HCT116 (cell line): ENCODE measurements at regions not wholly inside any gene's neighbourhood (a gene's known extent, or its start where the extent isn't known, plus 50 kb on each side); places are given as distances from the start of the nearest gene placed in this dataset.

ENCODE experiments used
- ATAC-seq: fragments of 200-7000 bp; cut with Tn5 transposase; 2 replicates; pipeline ENCODE4 v1.9.1; 2020; ENCODE audit warnings: mild to moderate bottlenecking, moderate library complexity
- BruUV-seq: library from RNA; stranded (reverse); fragments of 400-500 nt; replicated peaks from 2 replicates; lab custom pipeline; 2021; lab: Mats Ljungman, UMichigan
- CTCF ChIA-PET: fragments of 300-600 bp; sonication (Branson Sonifier 250); formaldehyde crosslinking; loops from one replicate; lab custom pipeline; 2021; ENCODE audit warnings: antibody characterized with exemption; lab: Charles Lee
- POLR2A ChIA-PET: fragments of 300-600, 350-600 bp; sonication (Branson Sonifier 250); formaldehyde crosslinking; loops from one replicate; lab custom pipeline; 2021; ENCODE audit warnings: antibody characterized with exemption; lab: Charles Lee
- RAD21 ChIA-PET, 2 experiments: fragments of 300-600 bp; sonication (Branson Sonifier 250); formaldehyde crosslinking; loops; one replicate each; lab custom pipeline; 2023; ENCODE audit warnings: low total read pairs in 2 of 2; ENCODE audit not compliant: uncharacterized antibody in 2 of 2, unreplicated experiment in 2 of 2, low non-redundant PET in 1 of 2; lab: Charles Lee
- DNase-seq: peaks from one replicate; pipeline ENCODE4 v3.0.0-alpha.2; 2010; ENCODE audit warnings: low read depth, low spot score
- H2AFZ ChIP-seq: fragments of 200-600 bp; shearing (Covaris generic), sonication (generic); 2 replicates; pipeline ENCODE4 v1.6.1; 2017; ENCODE audit warnings: low read depth, mixed run types, mixed read lengths, antibody characterized with exemption, low read length; ENCODE audit not compliant: poor library complexity, severe bottlenecking
- H3K27ac ChIP-seq: 2 replicates; pipeline ENCODE4 v1.5.1; 2012; ENCODE audit warnings: low read depth, low read length
- H3K27me3 ChIP-seq: fragments of 200-600 bp; sonication (generic); 2 replicates; pipeline ENCODE4 v1.6.1; 2016; ENCODE audit warnings: mixed run types, low read length, mixed read lengths; ENCODE audit not compliant: insufficient read depth
- H3K36me3 ChIP-seq, 2 experiments: fragments of 200-500 bp in 1 of 2; fragments of 200-600 bp in 1 of 2; sonication (Bioruptor generic) in 1 of 2; sonication (generic) in 1 of 2; 2 replicates each; pipeline versions ENCODE4 v1.5.1 to v1.6.1; 2014 to 2016; ENCODE audit warnings: low read length in 2 of 2, inconsistent platforms in 1 of 2, mixed read lengths in 1 of 2, mixed run types in 1 of 2; ENCODE audit not compliant: insufficient read depth in 2 of 2, control insufficient read depth in 1 of 2
- H3K4me1 ChIP-seq, 2 experiments: fragments of 200-600 bp in 1 of 2; sonication (generic) in 1 of 2; 2 replicates each; pipeline versions ENCODE4 v1.5.1 to v1.6.1; 2012 to 2017; ENCODE audit warnings: low read length in 2 of 2, inconsistent platforms in 1 of 2, mild to moderate bottlenecking in 1 of 2, mixed read lengths in 1 of 2, mixed run types in 1 of 2, moderate library complexity in 1 of 2; ENCODE audit not compliant: insufficient read depth in 2 of 2, control insufficient read depth in 1 of 2
- H3K4me2 ChIP-seq: fragments of 200-600 bp; sonication (generic); 2 replicates; pipeline ENCODE4 v1.6.1; 2017; ENCODE audit warnings: mixed run types, low read length, mixed read lengths
- H3K4me3 ChIP-seq, 2 experiments: fragments of 200-600 bp in 1 of 2; sonication (generic) in 1 of 2; replicated peaks in 1 of 2; 2 replicates each; pipeline ENCODE4 v1.5.1; 2011 to 2016; ENCODE audit warnings: low read length in 2 of 2, control low read depth in 1 of 2, low read depth in 1 of 2, mild to moderate bottlenecking in 1 of 2, mixed read lengths in 1 of 2, mixed run types in 1 of 2
- H3K79me2 ChIP-seq: fragments of 200-600 bp; sonication (generic); 2 replicates; pipeline ENCODE4 v1.6.1; 2017; ENCODE audit warnings: mild to moderate bottlenecking, mixed run types, low read length, moderate library complexity, mixed read lengths; ENCODE audit not compliant: insufficient read depth
- H3K9ac ChIP-seq: fragments of 200-600 bp; sonication (generic); 2 replicates; pipeline ENCODE4 v1.6.1; 2016; ENCODE audit warnings: low read length, mixed read lengths
- H3K9me2 ChIP-seq: fragments of 200-600 bp; sonication (generic), shearing (Covaris generic); 2 replicates; pipeline ENCODE4 v1.6.1; 2017; ENCODE audit warnings: mixed run types, mild to moderate bottlenecking, moderate library complexity; ENCODE audit not compliant: insufficient read depth
- H3K9me3 ChIP-seq, 2 experiments: fragments of 200-500 bp in 1 of 2; fragments of 200-600 bp in 1 of 2; sonication (Bioruptor generic) in 1 of 2; sonication (generic) in 1 of 2; 2 replicates each; pipeline ENCODE4 v1.6.1; 2014 to 2017; ENCODE audit warnings: low read length in 2 of 2, mixed read lengths in 2 of 2, inconsistent platforms in 1 of 2, low read depth in 1 of 2, mild to moderate bottlenecking in 1 of 2, mixed run types in 1 of 2, moderate library complexity in 1 of 2; ENCODE audit not compliant: control insufficient read depth in 1 of 2, insufficient read depth in 1 of 2
- H4K20me1 ChIP-seq: fragments of 200-600 bp; sonication (generic), shearing (Covaris generic); 2 replicates; pipeline ENCODE4 v1.6.1; 2017; ENCODE audit warnings: mixed run types, mild to moderate bottlenecking, moderate library complexity; ENCODE audit not compliant: insufficient read depth
- ATF3 ChIP-seq: IDR thresholded peaks from 2 replicates; pipeline ENCODE4 v1.6.1; 2012
- CEBPB ChIP-seq: IDR thresholded peaks from 2 replicates; pipeline ENCODE4 v1.6.1; 2012; ENCODE audit warnings: low read depth
- CTCF ChIP-seq, 3 experiments: fragments of 200-600 bp in 1 of 3; sonication (generic) in 1 of 3; IDR thresholded peaks in 2 of 3; conservative IDR thresholded peaks in 1 of 3; 2 replicates each; pipeline ENCODE4 v1.5.1; 2012 to 2017; ENCODE audit warnings: low read depth in 2 of 3, low read length in 2 of 3, antibody characterized with exemption in 1 of 3, borderline replicate concordance in 1 of 3, control low read depth in 1 of 3, mild to moderate bottlenecking in 1 of 3, mixed read lengths in 1 of 3, mixed run types in 1 of 3, moderate library complexity in 1 of 3; ENCODE audit not compliant: insufficient read depth in 1 of 3
- ELF1 ChIP-seq: IDR thresholded peaks from 2 replicates; pipeline ENCODE4 v1.6.1; 2012; ENCODE audit warnings: low read depth, borderline replicate concordance
- EZH2phosphoT487 ChIP-seq: fragments of 200-600 bp; IDR thresholded peaks from 2 replicates; pipeline ENCODE4 v1.6.1; 2018; ENCODE audit warnings: antibody characterized with exemption, borderline replicate concordance
- FOSL1 ChIP-seq: IDR thresholded peaks from 2 replicates; pipeline ENCODE4 v1.6.1; 2012; ENCODE audit warnings: low read depth
- POLR2A ChIP-seq: IDR thresholded peaks from 2 replicates; pipeline ENCODE4 v1.7.0; 2011; ENCODE audit warnings: borderline replicate concordance; ENCODE audit not compliant: insufficient read depth, insufficient read length; ENCODE audit errors: extremely low read depth
- POLR2AphosphoS5 ChIP-seq: IDR thresholded peaks from 2 replicates; pipeline ENCODE4 v1.6.1; 2011; ENCODE audit warnings: mild to moderate bottlenecking, low read depth, low read length, moderate library complexity
- SP1 ChIP-seq: IDR thresholded peaks from 2 replicates; pipeline ENCODE4 v1.6.1; 2012; ENCODE audit warnings: low read depth
- TCF7L2 ChIP-seq: IDR thresholded peaks from 2 replicates; pipeline ENCODE4 v1.7.0; 2011; ENCODE audit warnings: borderline replicate concordance, inconsistent platforms; ENCODE audit not compliant: insufficient read depth, insufficient read length; ENCODE audit errors: extremely low read depth
- YY1 ChIP-seq: IDR thresholded peaks from 2 replicates; pipeline ENCODE4 v1.6.1; 2011; ENCODE audit warnings: low read length, low read depth, moderate library complexity, mild to moderate bottlenecking; ENCODE audit not compliant: insufficient replicate concordance; ENCODE audit errors: extremely low read depth
- ZBTB33 ChIP-seq: IDR thresholded peaks from 2 replicates; pipeline ENCODE4 v1.6.1; 2011; ENCODE audit warnings: mild to moderate bottlenecking, low read length, moderate library complexity; ENCODE audit not compliant: insufficient replicate concordance; ENCODE audit errors: extremely low read depth
- ZFX ChIP-seq: fragments of 450-650 bp; IDR thresholded peaks from 2 replicates; pipeline ENCODE4 v1.6.1; 2017
- ZNF274 ChIP-seq: fragments of 200-500 bp; sonication (Bioruptor generic); IDR thresholded peaks from 2 replicates; pipeline ENCODE4 v1.6.1; 2014; ENCODE audit warnings: mild to moderate bottlenecking, low read depth, low read length, inconsistent platforms
- intact Hi-C: fragments of 100-400 bp; cut with micrococcal nuclease; formaldehyde crosslinking; loops from 2 replicates; pipeline ENCODE4 v1.10.0; 2022

- POLR2A ChIA-PET: no interaction called here
- Histone ChIP-seq H3K9me2 (no peaks in the 10 kb centered on the region), H3K79me2 (no peaks in the 10 kb centered on the region), H3K27ac (no peak overlapping the region), H3K9ac (no peak overlapping the region), H3K9me3 (no peaks in the 10 kb centered on the region), H3K4me3 (no peak overlapping the region), H4K20me1 (no peaks in the 10 kb centered on the region), H3K36me3 (no peaks in the 10 kb centered on the region), H3K27me3 (no peaks in the 10 kb centered on the region), H2AFZ (no peak overlapping the region), H3K4me2 (no peak overlapping the region), H3K4me1 (no peaks in the 10 kb centered on the region)
- DNase-seq (no peak), ATAC-seq (no peak)
- TF ChIP-seq EZH2phosphoT487: no peak
- TF ChIP-seq ZFX: no peak
- TF ChIP-seq ZBTB33: no peak
- no peak for TF ChIP-seq CEBPB
- TF ChIP-seq ELF1: no peak
- TF ChIP-seq POLR2AphosphoS5: no peak
- no peak for TF ChIP-seq YY1
- no peak for TF ChIP-seq ATF3
- no peak for TF ChIP-seq SP1
- TF ChIP-seq TCF7L2: no peak
- no peak for TF ChIP-seq FOSL1
- TF ChIP-seq ZNF274: no peak
- no peak for TF ChIP-seq POLR2A
- no peak for TF ChIP-seq CTCF (IDR thresholded peaks at IDR 0.05 in 2 of 3, conservative IDR thresholded peaks at IDR 0.05 in 1 of 3; ENCODE audit: borderline replicate concordance in 1 of 3, insufficient read depth in 1 of 3, low read depth in 2 of 3, low read length in 2 of 3)
- CTCF ChIA-PET: no interaction called here
- intact Hi-C loops: no loop called here
- no TSS peak for BruUV-seq
- RAD21 ChIA-PET: no interaction called here
These were observed 254.3 kb upstream of the GNAI1 start for GRCh38 chr7:79880312-79880711.
